Vagina (tissue), 2 donors: ENCODE measurements at regions not wholly inside any gene's neighbourhood (a gene's known extent, or its start where the extent isn't known, plus 50 kb on each side); places are given as distances from the start of the nearest gene placed in this dataset.
"Not testable (repeated sequence)": the region's sequence is repeated elsewhere in the genome, so short reads cannot be mapped to it uniquely, and the experiment has no call there.

ENCODE experiments used
- CTCF ChIP-seq, 3 experiments: fragments of 450-650 bp in 2 of 3; fragments of 200-600 bp in 1 of 3; sonication (generic) in 1 of 3; IDR thresholded peaks; one replicate each; pipeline ENCODE4 v1.5.1; 2017 to 2019; ENCODE audit warnings: antibody characterized with exemption in 3 of 3, mild to moderate bottlenecking in 2 of 3, moderate library complexity in 2 of 3
- POLR2A ChIP-seq, 2 donors: fragments of 450-650 bp; IDR thresholded peaks; one replicate each; pipeline ENCODE4 v1.6.1; 2017; ENCODE audit warnings: antibody characterized with exemption in 2 of 2, mild to moderate bottlenecking in 2 of 2, moderate library complexity in 2 of 2
- POLR2AphosphoS5 ChIP-seq, 2 donors: sonication (generic); formaldehyde crosslinking; IDR thresholded peaks; one replicate each; pipeline ENCODE4 v1.9.0; 2017; ENCODE audit warnings: antibody characterized with exemption in 2 of 2, mild to moderate bottlenecking in 2 of 2, low read depth in 1 of 2; ENCODE audit not compliant: insufficient read depth in 1 of 2

GRCh38 chr16:29250923-29251434 is 155.5 kb downstream of the NPIPB11 start:
- TF ChIP-seq CTCF (IDR thresholded peaks at IDR 0.05); POLR2AphosphoS5 (IDR thresholded peaks at IDR 0.05; ENCODE audit: insufficient read depth in 1 of 2, low read depth in 1 of 2); POLR2A (IDR thresholded peaks at IDR 0.05): not testable (repeated sequence)
